ENCODE measurements at regions not wholly inside any gene's neighbourhood (a gene's known extent, or its start where the extent isn't known, plus 50 kb on each side); places are given as distances from the start of the nearest gene placed in this dataset.

- H3K4me3 Mint-ChIP-seq, result no peak overlapping the region
- H3K4me1 Mint-ChIP-seq, result no peaks in the 10 kb centered on the region
- no peaks in the 10 kb centered on the region for H3K36me3 Mint-ChIP-seq (ENCODE audit: low read depth)
- no peak for TF ChIP-seq CTCF (IDR thresholded peaks at IDR 0.05)
- no peak for DNase-seq
- ATAC-seq (ENCODE audit: low read depth), result no peak
- ChIA-PET POLR2A (no interaction called here), CTCF (no interaction called here)
- intact Hi-C loops (cut with micrococcal nuclease), result no loop called here
- no peak overlapping the region for H3K27ac Mint-ChIP-seq
- H3K27me3 Mint-ChIP-seq, result no peaks in the 10 kb centered on the region
- H3K9me3 Mint-ChIP-seq, result no peaks in the 10 kb centered on the region
These were observed 1358.2 kb upstream of the TMEM132C start for GRCh38 chr12:126908765-126909142.

GRCh38 chr12:126910570-126910969, 1356.4 kb upstream of the TMEM132C start:
- H3K36me3 Mint-ChIP-seq (ENCODE audit: low read depth), result no peaks in the 10 kb centered on the region
- H3K4me1 Mint-ChIP-seq, result no peaks in the 10 kb centered on the region
- no peaks in the 10 kb centered on the region for H3K9me3 Mint-ChIP-seq
- TF ChIP-seq CTCF (IDR thresholded peaks at IDR 0.05), result no peak
- H3K27ac Mint-ChIP-seq, result no peak overlapping the region
- CTCF ChIA-PET, result no interaction called here
- DNase-seq (no peak), ATAC-seq (ENCODE audit: low read depth) (no peak)
- intact Hi-C loops (cut with micrococcal nuclease), result no loop called here
- H3K27me3 Mint-ChIP-seq, result no peaks in the 10 kb centered on the region
- POLR2A ChIA-PET, result no interaction called here
- no peak overlapping the region for H3K4me3 Mint-ChIP-seq

GRCh38 chr12:126912111-126912510, 1354.9 kb upstream of the TMEM132C start:
- DNase-seq, result no peak
- no peak overlapping the region for H3K4me3 Mint-ChIP-seq
- ChIA-PET POLR2A (no interaction called here), CTCF (no interaction called here)
- H3K27ac Mint-ChIP-seq, result no peak overlapping the region
- no peaks in the 10 kb centered on the region for H3K27me3 Mint-ChIP-seq
- ATAC-seq (ENCODE audit: low read depth), result no peak
- intact Hi-C loops (cut with micrococcal nuclease), result no loop called here
- H3K4me1 Mint-ChIP-seq, result no peaks in the 10 kb centered on the region
- H3K9me3 Mint-ChIP-seq, result no peaks in the 10 kb centered on the region
- H3K36me3 Mint-ChIP-seq (ENCODE audit: low read depth), result no peaks in the 10 kb centered on the region
- TF ChIP-seq CTCF (IDR thresholded peaks at IDR 0.05), result no peak

- TF ChIP-seq CTCF (IDR thresholded peaks at IDR 0.05), result no peak
- no peaks in the 10 kb centered on the region for H3K27me3 Mint-ChIP-seq
- DNase-seq, result no peak
- H3K9me3 Mint-ChIP-seq, result peaks cover 3% of the 10 kb centered on the region
- H3K27ac Mint-ChIP-seq, result no peak overlapping the region
- H3K4me3 Mint-ChIP-seq, result no peak overlapping the region
- ChIA-PET CTCF (no interaction called here), POLR2A (no interaction called here)
- no peaks in the 10 kb centered on the region for H3K4me1 Mint-ChIP-seq
- no peak for ATAC-seq (ENCODE audit: low read depth)
- H3K36me3 Mint-ChIP-seq (ENCODE audit: low read depth), result no peaks in the 10 kb centered on the region
- intact Hi-C loops (cut with micrococcal nuclease), result no loop called here
These were observed 1352.7 kb upstream of the TMEM132C start for GRCh38 chr12:126914170-126914793.

- DNase-seq (no peak), ATAC-seq (ENCODE audit: low read depth) (no peak)
- Mint-ChIP-seq H3K27me3 (no peaks in the 10 kb centered on the region), H3K4me3 (no peak overlapping the region), H3K36me3 (ENCODE audit: low read depth) (no peaks in the 10 kb centered on the region), H3K27ac (no peak overlapping the region), H3K9me3 (peaks cover 3% of the 10 kb centered on the region), H3K4me1 (no peaks in the 10 kb centered on the region)
- no peak for TF ChIP-seq CTCF (IDR thresholded peaks at IDR 0.05)
- ChIA-PET CTCF (no interaction called here), POLR2A (no interaction called here)
- intact Hi-C loops (cut with micrococcal nuclease), result no loop called here
These were observed 1351.7 kb upstream of the TMEM132C start for GRCh38 chr12:126915309-126915708.

Measured in activated B cell treated with CpG ODN at 0.5 μM for 24 hours (primary cell).